GM23248 (cell line): ENCODE measurements at regions not wholly inside any gene's neighbourhood (a gene's known extent, or its start where the extent isn't known, plus 50 kb on each side); places are given as distances from the start of the nearest gene placed in this dataset.
A peak's percentile ranks its signal among the peaks of the same experiment; 100 is the strongest.
"Not testable (repeated sequence)": the region's sequence is repeated elsewhere in the genome, so short reads cannot be mapped to it uniquely, and the experiment has no call there.

Experiments
- DNase-seq: peaks from one replicate; pipeline ENCODE4 v3.0.0-alpha.2; 2015
- H2AFZ ChIP-seq: fragments of 200-600 bp; sonication (generic); 2 replicates; pipeline ENCODE4 v1.6.1; 2016; ENCODE audit warnings: antibody characterized with exemption
- H3F3A ChIP-seq: fragments of 200-600 bp; sonication (generic); 2 replicates; pipeline ENCODE4 v1.6.1; 2016; ENCODE audit warnings: mild to moderate bottlenecking, antibody characterized with exemption, mixed run types; ENCODE audit not compliant: insufficient read depth
- H3K27ac ChIP-seq: fragments of 200-600 bp; sonication (generic); 2 replicates; pipeline ENCODE4 v1.5.1; 2016; ENCODE audit warnings: mild to moderate bottlenecking
- H3K27me3 ChIP-seq: fragments of 200-600 bp; sonication (generic); replicated peaks from 2 replicates; pipeline ENCODE4 v1.6.1; 2016; ENCODE audit warnings: mild to moderate bottlenecking; ENCODE audit not compliant: insufficient read depth
- H3K36me3 ChIP-seq: fragments of 200-600 bp; sonication (generic); 2 replicates; pipeline ENCODE4 v1.6.1; 2016; ENCODE audit warnings: low read depth, mild to moderate bottlenecking
- H3K4me1 ChIP-seq: fragments of 200-600 bp; sonication (generic); 2 replicates; pipeline ENCODE4 v1.6.1; 2016; ENCODE audit warnings: mild to moderate bottlenecking; ENCODE audit not compliant: insufficient read depth
- H3K4me2 ChIP-seq: fragments of 200-600 bp; sonication (generic); one replicate; pipeline ENCODE4 v1.6.1; 2016; ENCODE audit warnings: mild to moderate bottlenecking; ENCODE audit not compliant: unreplicated experiment
- H3K4me3 ChIP-seq: fragments of 200-600 bp; sonication (generic); 2 replicates; pipeline ENCODE4 v1.5.1; 2016; ENCODE audit warnings: mild to moderate bottlenecking
- H3K79me2 ChIP-seq: fragments of 200-600 bp; sonication (generic); 2 replicates; pipeline ENCODE4 v1.6.1; 2016; ENCODE audit warnings: mild to moderate bottlenecking; ENCODE audit not compliant: insufficient read depth
- H3K9ac ChIP-seq: fragments of 200-600 bp; sonication (generic); 2 replicates; pipeline ENCODE4 v1.6.1; 2016; ENCODE audit warnings: mild to moderate bottlenecking
- H3K9me2 ChIP-seq: fragments of 200-600 bp; sonication (generic); 2 replicates; pipeline ENCODE4 v1.6.1; 2016; ENCODE audit warnings: mixed run types, mild to moderate bottlenecking, moderate library complexity; ENCODE audit not compliant: insufficient read depth
- H3K9me3 ChIP-seq: fragments of 200-600 bp; sonication (generic); one replicate; pipeline ENCODE4 v1.6.1; 2017; ENCODE audit warnings: low read depth
- H4K20me1 ChIP-seq: fragments of 200-600 bp; sonication (generic); 2 replicates; pipeline ENCODE4 v1.6.0; 2016; ENCODE audit not compliant: insufficient read depth
- EZH2 ChIP-seq: fragments of 200-600 bp; sonication (generic); IDR thresholded peaks from 2 replicates; pipeline ENCODE4 v1.6.1; 2018; ENCODE audit warnings: antibody characterized with exemption, mild to moderate bottlenecking; ENCODE audit not compliant: insufficient read depth, poor library complexity, severe bottlenecking
- EZH2phosphoT487 ChIP-seq: fragments of 200-600 bp; sonication (generic); IDR thresholded peaks from 2 replicates; pipeline ENCODE4 v1.6.1; 2018; ENCODE audit warnings: antibody characterized with exemption, moderate library complexity, mild to moderate bottlenecking, low read depth; ENCODE audit not compliant: insufficient read depth
- WGBS, 2 experiments: methylation state at CpG; one replicate each; pipeline ENCODE4 v1.1.6; 2015 to 2017; ENCODE audit warnings: low lambda C conversion rate in 2 of 2, low coverage in 1 of 2; ENCODE audit errors: missing lambda C conversion rate in 2 of 2; 5-methylcytosine and 5-hydroxymethylcytosine counted together
- in situ Hi-C: fragments of 300-500 bp; cut with MboI; formaldehyde crosslinking; loops from 2 replicates; pipeline ENCODE4 v1.15.0; 2020

GRCh38 chr3:190973771-190974170 is 111.3 kb upstream of the GMNC start:
- Histone ChIP-seq H3K27me3 (no peaks in the 10 kb centered on the region; the same call in 1 of the 2 replicates), H3F3A (no peaks in the 10 kb centered on the region), H3K9me2 (no peaks in the 10 kb centered on the region; the same call in 1 of the 2 replicates), H3K9me3 (no peaks in the 10 kb centered on the region), H3K27ac (no peak overlapping the region), H3K4me3 (no peak overlapping the region), H4K20me1 (no peaks in the 10 kb centered on the region), H3K36me3 (no peaks in the 10 kb centered on the region), H3K4me2 (no peak overlapping the region), H3K79me2 (no peaks in the 10 kb centered on the region), H3K9ac (no peak overlapping the region), H2AFZ (no peak overlapping the region), H3K4me1 (no peaks in the 10 kb centered on the region)
- WGBS, 2 experiments: 51 to 56% methylated on average over 3 of the region's 3 CpGs
- in situ Hi-C loops: no loop called here
- TF ChIP-seq EZH2phosphoT487 (no peak), EZH2 (no peak)
- no peak for DNase-seq

DNA sequence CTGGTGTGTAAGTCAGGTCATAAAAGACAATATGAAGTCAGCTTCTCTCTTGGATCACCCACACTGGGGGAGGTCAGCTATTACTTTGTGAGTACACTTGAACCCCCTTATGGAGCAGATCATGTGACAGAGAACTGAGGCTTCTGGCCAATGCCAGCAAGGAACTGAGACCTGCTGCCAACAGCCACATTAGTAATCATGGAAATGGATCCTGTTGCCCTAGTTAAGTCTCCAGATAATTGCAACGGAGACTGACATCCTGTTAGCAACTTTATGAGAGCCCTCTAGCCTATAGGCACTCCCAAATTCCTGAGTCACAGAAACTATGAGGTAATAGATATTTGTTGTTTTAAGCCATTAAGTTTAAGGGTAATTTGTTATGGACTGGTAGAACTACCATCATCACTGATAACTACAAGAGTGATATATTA is 110.4 kb upstream of the GMNC start:
- no peaks in the 10 kb centered on the region; the same call in 1 of the 2 replicates for H3K9me2 ChIP-seq
- H2AFZ ChIP-seq: no peak overlapping the region
- no peak overlapping the region for H3K4me2 ChIP-seq
- no peaks in the 10 kb centered on the region for H3K9me3 ChIP-seq
- no peaks in the 10 kb centered on the region for H4K20me1 ChIP-seq
- H3K27me3 ChIP-seq: no peaks in the 10 kb centered on the region; the same call in 1 of the 2 replicates
- H3K79me2 ChIP-seq: no peaks in the 10 kb centered on the region
- in situ Hi-C loops: no loop called here
- no peaks in the 10 kb centered on the region for H3K4me1 ChIP-seq
- H3K4me3 ChIP-seq: no peak overlapping the region
- H3F3A ChIP-seq: no peaks in the 10 kb centered on the region
- DNase-seq: peak; percentile 8
- H3K36me3 ChIP-seq: no peaks in the 10 kb centered on the region
- WGBS, 2 experiments: 0 to 4% methylated on average over 1 of the region's 1 CpG
- H3K27ac ChIP-seq: no peak overlapping the region
- no peak overlapping the region for H3K9ac ChIP-seq
- no peak for TF ChIP-seq EZH2phosphoT487
- no peak for TF ChIP-seq EZH2

GRCh38 chr3:190972196-190972595 is 109.7 kb upstream of the GMNC start:
- Histone ChIP-seq H3K4me2 (no peak overlapping the region), H2AFZ (no peak overlapping the region), H3K27me3 (no peaks in the 10 kb centered on the region; the same call in 1 of the 2 replicates), H3K36me3 (no peaks in the 10 kb centered on the region), H3K4me3 (no peak overlapping the region), H3F3A (no peaks in the 10 kb centered on the region), H3K27ac (no peak overlapping the region), H3K4me1 (no peaks in the 10 kb centered on the region), H3K9me3 (no peaks in the 10 kb centered on the region), H3K9me2 (no peaks in the 10 kb centered on the region), H3K9ac (no peak overlapping the region), H4K20me1 (no peaks in the 10 kb centered on the region), H3K79me2 (no peaks in the 10 kb centered on the region)
- TF ChIP-seq EZH2: no peak
- TF ChIP-seq EZH2phosphoT487: no peak
- no peak for DNase-seq
- WGBS, 2 experiments: 41 to 48% methylated on average over 5 of the region's 5 CpGs
- in situ Hi-C loops: no loop called here

- Histone ChIP-seq H3K79me2 (no peaks in the 10 kb centered on the region), H3K4me1 (no peaks in the 10 kb centered on the region), H3K4me2 (no peak overlapping the region), H3K27me3 (no peaks in the 10 kb centered on the region; the same call in 1 of the 2 replicates), H3F3A (no peaks in the 10 kb centered on the region), H3K9me2 (no peaks in the 10 kb centered on the region), H3K27ac (no peak overlapping the region), H3K4me3 (no peak overlapping the region), H3K9ac (no peak overlapping the region), H3K9me3 (no peaks in the 10 kb centered on the region), H4K20me1 (no peaks in the 10 kb centered on the region), H3K36me3 (no peaks in the 10 kb centered on the region), H2AFZ (no peak overlapping the region)
- DNase-seq: no peak
- no peak for TF ChIP-seq EZH2phosphoT487
- TF ChIP-seq EZH2: no peak
- in situ Hi-C loops: no loop called here
These were observed 108.1 kb upstream of the GMNC start for GRCh38 chr3:190970560-190970959.

DNA sequence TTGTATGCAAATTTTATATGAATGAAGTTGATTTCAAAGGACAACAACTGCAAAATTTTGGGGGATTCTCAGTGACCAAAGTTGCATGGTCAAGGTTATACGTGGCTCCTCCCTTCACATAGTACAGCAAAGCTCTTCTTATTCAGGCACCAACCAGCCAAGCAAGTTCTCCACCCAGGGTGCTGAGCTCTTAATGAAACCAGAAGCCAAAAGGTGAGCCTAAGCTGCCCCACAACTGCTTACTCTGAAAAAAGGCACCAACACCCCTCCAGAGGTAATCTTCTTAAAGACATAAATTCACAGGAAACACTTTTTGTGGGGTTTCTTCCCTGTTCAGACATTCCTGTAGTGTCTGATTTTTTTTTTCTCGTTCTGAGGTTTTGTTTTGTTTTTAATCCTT is 106.1 kb upstream of the GMNC start:
- Histone ChIP-seq H3K9me2 (no peaks in the 10 kb centered on the region), H4K20me1 (no peaks in the 10 kb centered on the region), H2AFZ (no peak overlapping the region), H3K27ac (no peak overlapping the region), H3K4me1 (no peaks in the 10 kb centered on the region), H3K36me3 (no peaks in the 10 kb centered on the region), H3K27me3 (no peaks in the 10 kb centered on the region; the same call in 1 of the 2 replicates), H3K4me3 (no peak overlapping the region), H3K9ac (no peak overlapping the region), H3K79me2 (no peaks in the 10 kb centered on the region), H3K9me3 (no peaks in the 10 kb centered on the region), H3K4me2 (no peak overlapping the region), H3F3A (no peaks in the 10 kb centered on the region)
- TF ChIP-seq EZH2 (no peak), EZH2phosphoT487 (no peak)
- no peak for DNase-seq
- 2 to 9% methylated on average over 2 of the region's 2 CpGs for WGBS, 2 experiments
- in situ Hi-C loops: no loop called here

DNA sequence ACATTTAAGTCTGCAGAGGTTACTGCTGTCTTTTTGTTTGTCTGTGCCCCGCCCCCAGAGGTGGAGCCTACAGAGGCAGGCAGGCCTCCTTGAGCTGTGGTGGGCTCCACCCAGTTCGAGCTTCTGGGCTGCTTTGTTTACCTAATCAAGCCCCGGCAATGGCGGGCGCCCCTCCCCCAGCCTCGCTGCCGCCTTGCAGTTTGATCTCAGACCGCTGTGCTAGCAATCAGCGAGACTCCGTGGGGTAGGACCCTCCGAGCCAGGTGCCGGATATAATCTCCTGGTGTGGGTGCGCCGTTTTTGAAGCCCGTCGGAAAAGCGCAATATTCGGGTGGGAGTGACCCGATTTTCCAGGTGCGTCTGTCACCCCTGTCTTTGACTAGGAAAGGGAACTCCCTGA is 102.4 kb upstream of the GMNC start:
- H3K4me3 ChIP-seq, H3K36me3 ChIP-seq, DNase-seq, H3K9me2 ChIP-seq, H3K27me3 ChIP-seq, H3K9me3 ChIP-seq, H3K27ac ChIP-seq, H2AFZ ChIP-seq, H3F3A ChIP-seq, H4K20me1 ChIP-seq, H3K4me1 ChIP-seq, in situ Hi-C loops, H3K4me2 ChIP-seq, H3K79me2 ChIP-seq, H3K9ac ChIP-seq: not testable (repeated sequence)
- 21 to 27% methylated on average over 18 to 20 of the region's 20 CpGs for WGBS, 2 experiments
